GM12864 (cell line): ENCODE measurements at regions not wholly inside any gene's neighbourhood (a gene's known extent, or its start where the extent isn't known, plus 50 kb on each side); places are given as distances from the start of the nearest gene placed in this dataset.

ENCODE experiments used
- DNase-seq: peaks from one replicate; pipeline ENCODE4 v3.0.0-alpha.2; 2011; ENCODE audit warnings: low read depth
- H3K4me3 ChIP-seq: 2 replicates; pipeline ENCODE4 v1.5.1; 2011; ENCODE audit warnings: mild to moderate bottlenecking, low read depth, low read length, control low read depth
- CTCF ChIP-seq: IDR thresholded peaks from 2 replicates; pipeline ENCODE4 v1.5.1; 2011; ENCODE audit warnings: low read depth, mild to moderate bottlenecking, moderate library complexity, low read length, control low read depth, inconsistent platforms; ENCODE audit errors: missing control alignments

GRCh38 chr2:62415019-62415431, 91.0 kb downstream of the TMEM17 start:
- DNase-seq: peak; percentile 78
- H3K4me3 ChIP-seq: peak overlapping the region; percentile 11; the same call in 1 of the 2 replicates
- TF ChIP-seq CTCF: no peak

DNA sequence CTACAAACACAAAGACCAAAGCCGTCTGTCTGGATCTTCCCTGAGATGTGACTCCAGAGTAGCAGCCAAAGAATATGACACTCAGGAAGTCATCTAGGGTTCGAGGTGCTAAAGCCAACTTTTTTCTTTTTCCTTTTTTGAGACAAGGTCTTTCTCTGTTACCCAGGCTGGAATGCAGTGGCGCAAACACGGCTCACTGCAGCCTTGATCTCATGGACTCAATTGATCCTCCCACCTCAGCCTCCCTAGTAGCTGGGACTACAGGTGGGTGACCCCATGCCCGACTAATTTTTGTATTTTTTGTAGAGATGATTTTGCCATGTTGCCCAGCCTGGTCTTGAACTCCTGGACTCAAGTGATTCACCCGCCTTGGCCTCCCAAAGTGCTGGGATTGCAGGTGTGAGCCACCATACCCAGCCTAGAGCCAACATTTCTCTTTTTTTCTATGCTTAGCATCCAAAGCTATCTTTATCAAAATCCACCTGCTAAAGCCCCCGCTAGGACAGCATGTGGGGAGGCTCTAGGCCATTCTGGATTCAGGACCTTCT, 92.8 kb downstream of the TMEM17 start:
- no peak for TF ChIP-seq CTCF
- no peak overlapping the region for H3K4me3 ChIP-seq
- DNase-seq: no peak

DNA sequence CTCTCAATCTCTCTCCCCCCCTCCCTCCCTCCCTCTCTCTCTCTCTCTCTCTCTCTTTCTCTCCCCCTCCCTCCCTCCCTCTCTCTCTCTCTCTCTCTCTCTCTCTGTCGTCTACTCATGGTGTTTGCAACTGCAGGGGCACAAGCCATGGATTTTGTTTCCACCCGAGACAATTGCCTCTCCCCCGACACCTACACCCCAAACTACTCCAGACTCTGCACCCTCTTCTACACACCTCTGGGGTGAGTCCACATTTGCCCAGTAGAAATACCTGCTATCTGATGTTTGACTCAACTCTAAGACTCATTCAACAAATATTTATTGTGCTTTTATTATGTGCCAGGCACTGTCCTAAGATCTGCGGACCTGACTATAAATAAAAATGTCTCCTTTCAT, 93.7 kb downstream of the TMEM17 start:
- no peak overlapping the region for H3K4me3 ChIP-seq
- no peak for DNase-seq
- TF ChIP-seq CTCF: no peak

DNA sequence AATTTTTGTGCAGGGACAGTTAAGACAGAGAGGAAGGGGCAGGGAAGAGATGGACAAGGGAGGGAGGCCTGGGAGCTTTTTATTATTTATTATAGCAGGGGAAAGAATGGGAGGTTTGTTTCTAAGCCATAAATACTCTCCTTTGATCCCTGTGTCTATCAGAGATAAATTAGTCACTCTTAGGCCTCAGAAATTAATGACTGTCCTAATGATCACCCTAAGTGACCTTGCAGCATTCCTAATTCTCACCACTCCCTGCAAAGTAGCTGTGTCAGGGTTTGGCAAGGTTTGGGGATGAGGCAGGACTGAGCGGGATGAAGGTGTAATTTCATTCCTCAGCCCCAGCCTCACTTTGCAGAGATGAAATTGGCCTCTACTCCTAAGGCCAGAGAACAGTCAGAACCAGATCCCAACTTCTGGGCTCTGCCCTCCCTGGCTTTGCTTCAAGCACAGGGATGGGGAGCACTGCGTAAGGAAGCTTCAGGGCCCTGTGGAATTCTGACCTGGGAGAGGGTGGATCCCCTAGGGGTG, 95.0 kb downstream of the TMEM17 start:
- DNase-seq: no peak
- no peak overlapping the region for H3K4me3 ChIP-seq
- no peak for TF ChIP-seq CTCF

- H3K4me3 ChIP-seq: no peak overlapping the region
- TF ChIP-seq CTCF: peak; percentile 54
- DNase-seq: no peak
Measured at GRCh38 chr2:62410015-62410453, 96.0 kb downstream of the TMEM17 start.

DNA sequence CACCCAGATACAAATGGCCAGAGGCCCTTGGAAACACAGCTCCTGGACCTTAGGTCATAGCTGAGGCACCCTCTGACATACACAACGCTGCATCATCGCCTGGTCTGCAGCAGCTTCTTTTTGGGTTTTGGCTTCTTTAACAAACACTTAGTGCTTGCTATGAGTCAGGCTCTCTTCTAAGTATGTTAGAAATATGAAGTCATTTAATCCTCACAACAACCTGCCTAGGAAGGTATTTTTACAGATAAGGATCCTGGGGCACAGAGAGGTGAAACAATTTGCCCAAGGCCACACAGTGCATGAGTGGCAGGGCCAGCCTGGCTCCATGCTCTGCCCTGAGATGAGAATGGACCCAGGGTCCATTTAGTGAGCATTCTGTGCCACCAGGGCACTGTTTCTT, 96.6 kb downstream of the TMEM17 start:
- DNase-seq: no peak
- no peak for TF ChIP-seq CTCF
- H3K4me3 ChIP-seq: no peak overlapping the region

- DNase-seq: no peak
- no peak overlapping the region for H3K4me3 ChIP-seq
Measured at GRCh38 chr2:62408241-62408677, 97.7 kb downstream of the TMEM17 start.

More at GRCh38 chr2:62408241-62408677, 97.7 kb downstream of the TMEM17 start:
- no peak for TF ChIP-seq CTCF
